ENCODE measurements at regions not wholly inside any gene's neighbourhood (a gene's known extent, or its start where the extent isn't known, plus 50 kb on each side); places are given as distances from the start of the nearest gene placed in this dataset.

- Histone ChIP-seq H3K4me3 (ENCODE audit: control insufficient read depth in 1 of 2, extremely low read depth in 1 of 2, low read length in 1 of 2) (no peak overlapping the region), H3K36me3 (ENCODE audit: control insufficient read depth in 2 of 2, extremely low read depth in 1 of 2, insufficient read depth in 1 of 2, low read length in 1 of 2) (no peaks in the 10 kb centered on the region), H3K27ac (ENCODE audit: low read length) (no peak overlapping the region), H3K4me1 (ENCODE audit: control insufficient read depth in 1 of 2, extremely low read depth in 1 of 2, insufficient read depth in 2 of 2, low read length in 2 of 2) (no peaks in the 10 kb centered on the region), H3K27me3 (replicated peaks in 1 of 2; ENCODE audit: control insufficient read depth in 2 of 2, extremely low read depth in 1 of 2, insufficient read depth in 2 of 2, low read length in 1 of 2) (peaks cover 0 to 3% of the 10 kb centered on the region in 2 experiments), H3K9me3 (no peaks in the 10 kb centered on the region)
- H3K4me1 Mint-ChIP-seq = peaks cover 0 to 4% (median 2%) of the 10 kb centered on the region in 3 donors
- no peak overlapping the region for H3K27ac Mint-ChIP-seq
- H3K36me3 Mint-ChIP-seq = no peaks in the 10 kb centered on the region
- ChIA-PET CTCF (interaction anchor here in 1 of 2 donors (1.3 kb wide), 1 partner anchor 10 kb away, joined by 3 read pairs; no protein-coding TSS in a partner anchor), POLR2A (no interaction called here)
- no peak for DNase-seq
- peaks cover 0 to 12% of the 10 kb centered on the region in 2 donors for H3K27me3 Mint-ChIP-seq
- ATAC-seq (replicated peaks in 1 of 4) = no peak
- no peaks in the 10 kb centered on the region for H3K9me3 Mint-ChIP-seq
- H3K4me3 Mint-ChIP-seq = no peak overlapping the region
- WGBS (ENCODE audit: insufficient coverage) = no CpG with 5 or more reads among the region's 4 CpGs
Measured at GRCh38 chr10:9219860-9220259, 1165.4 kb downstream of the GATA3 start.

DNA sequence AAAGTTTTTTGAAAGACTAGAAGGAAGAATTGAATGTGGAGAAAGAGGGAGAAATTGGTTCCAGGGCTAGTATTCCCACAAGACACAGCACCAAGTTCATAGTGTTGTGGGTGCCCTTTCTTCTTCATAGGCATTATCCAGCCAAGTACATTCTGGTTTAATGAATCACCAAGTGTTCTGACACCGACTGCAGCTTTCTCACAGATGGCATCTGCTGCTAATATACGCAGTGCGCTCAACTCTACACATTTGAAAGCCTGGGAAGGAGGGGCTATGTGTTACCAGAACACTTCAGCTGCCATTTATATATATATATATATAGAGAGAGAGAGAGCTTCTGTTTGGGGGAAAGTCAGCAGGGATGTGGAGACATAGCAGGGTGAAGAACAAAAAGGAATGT is 1168.4 kb downstream of the GATA3 start:
- H3K4me3 Mint-ChIP-seq = no peak overlapping the region
- no peak for DNase-seq
- WGBS (ENCODE audit: insufficient coverage) = no CpG with 5 or more reads among the region's 3 CpGs
- no peaks in the 10 kb centered on the region for H3K9me3 Mint-ChIP-seq
- peaks cover 0 to 4% (median 2%) of the 10 kb centered on the region in 3 donors for H3K4me1 Mint-ChIP-seq
- peaks cover under 1 to 5% of the 10 kb centered on the region in 2 donors for H3K27me3 Mint-ChIP-seq
- POLR2A ChIA-PET = no interaction called here
- CTCF ChIA-PET = no interaction called here
- no peak overlapping the region for H3K27ac Mint-ChIP-seq
- H3K9me3 ChIP-seq = no peaks in the 10 kb centered on the region
- no peaks in the 10 kb centered on the region for H3K36me3 Mint-ChIP-seq
- H3K4me3 ChIP-seq (ENCODE audit: control insufficient read depth in 1 of 2, extremely low read depth in 1 of 2, low read length in 1 of 2) = no peak overlapping the region
- no peak overlapping the region for H3K27ac ChIP-seq (ENCODE audit: low read length)
- no peaks in the 10 kb centered on the region for H3K27me3 ChIP-seq (replicated peaks in 1 of 2; ENCODE audit: control insufficient read depth in 2 of 2, extremely low read depth in 1 of 2, insufficient read depth in 2 of 2, low read length in 1 of 2)
- H3K4me1 ChIP-seq (ENCODE audit: control insufficient read depth in 1 of 2, extremely low read depth in 1 of 2, insufficient read depth in 2 of 2, low read length in 2 of 2) = no peaks in the 10 kb centered on the region
- no peaks in the 10 kb centered on the region for H3K36me3 ChIP-seq (ENCODE audit: control insufficient read depth in 2 of 2, extremely low read depth in 1 of 2, insufficient read depth in 1 of 2, low read length in 1 of 2)
- no peak for ATAC-seq (replicated peaks in 1 of 4)

- Histone ChIP-seq H3K36me3 (ENCODE audit: control insufficient read depth in 2 of 2, extremely low read depth in 1 of 2, insufficient read depth in 1 of 2, low read length in 1 of 2) (no peaks in the 10 kb centered on the region), H3K4me3 (ENCODE audit: control insufficient read depth in 1 of 2, extremely low read depth in 1 of 2, low read length in 1 of 2) (no peak overlapping the region), H3K27me3 (replicated peaks in 1 of 2; ENCODE audit: control insufficient read depth in 2 of 2, extremely low read depth in 1 of 2, insufficient read depth in 2 of 2, low read length in 1 of 2) (no peaks in the 10 kb centered on the region), H3K27ac (ENCODE audit: low read length) (no peak overlapping the region), H3K9me3 (no peaks in the 10 kb centered on the region), H3K4me1 (ENCODE audit: control insufficient read depth in 1 of 2, extremely low read depth in 1 of 2, insufficient read depth in 2 of 2, low read length in 2 of 2) (peaks cover 0 to 2% of the 10 kb centered on the region in 2 experiments)
- no peaks in the 10 kb centered on the region for H3K9me3 Mint-ChIP-seq
- WGBS (ENCODE audit: insufficient coverage) = 70% methylated on average over 6 of the region's 7 CpGs
- ATAC-seq (replicated peaks in 1 of 4) = no peak
- H3K36me3 Mint-ChIP-seq = no peaks in the 10 kb centered on the region
- no peak for DNase-seq
- no peak overlapping the region for H3K27ac Mint-ChIP-seq
- peaks cover 37 to 41% of the 10 kb centered on the region in 2 donors for H3K27me3 Mint-ChIP-seq
- H3K4me1 Mint-ChIP-seq = peaks cover 9 to 14% (median 14%) of the 10 kb centered on the region in 3 donors
- CTCF ChIA-PET = no interaction called here
- POLR2A ChIA-PET = no interaction called here
- H3K4me3 Mint-ChIP-seq = no peak overlapping the region
Measured at GRCh38 chr10:9227679-9228365, 1173.3 kb downstream of the GATA3 start.

GRCh38 chr10:9228771-9229170 is 1174.3 kb downstream of the GATA3 start:
- Histone ChIP-seq H3K27me3 (replicated peaks in 1 of 2; ENCODE audit: control insufficient read depth in 2 of 2, extremely low read depth in 1 of 2, insufficient read depth in 2 of 2, low read length in 1 of 2) (no peaks in the 10 kb centered on the region), H3K4me1 (ENCODE audit: control insufficient read depth in 1 of 2, extremely low read depth in 1 of 2, insufficient read depth in 2 of 2, low read length in 2 of 2) (peaks cover 0 to 2% of the 10 kb centered on the region in 2 experiments), H3K27ac (ENCODE audit: low read length) (no peak overlapping the region), H3K9me3 (no peaks in the 10 kb centered on the region), H3K36me3 (ENCODE audit: control insufficient read depth in 2 of 2, extremely low read depth in 1 of 2, insufficient read depth in 1 of 2, low read length in 1 of 2) (no peaks in the 10 kb centered on the region), H3K4me3 (ENCODE audit: control insufficient read depth in 1 of 2, extremely low read depth in 1 of 2, low read length in 1 of 2) (no peak overlapping the region)
- Mint-ChIP-seq H3K9me3 (no peaks in the 10 kb centered on the region), H3K4me3 (no peak overlapping the region), H3K27me3 (peaks cover 37 to 42% of the 10 kb centered on the region in 2 donors), H3K36me3 (no peaks in the 10 kb centered on the region), H3K27ac (no peak overlapping the region), H3K4me1 (peaks cover 9 to 14% (median 14%) of the 10 kb centered on the region in 3 donors)
- ChIA-PET CTCF (no interaction called here), POLR2A (no interaction called here)
- no peak for DNase-seq
- no CpG with 5 or more reads among the region's 1 CpG for WGBS (ENCODE audit: insufficient coverage)
- ATAC-seq (replicated peaks in 1 of 4) = no peak

DNA sequence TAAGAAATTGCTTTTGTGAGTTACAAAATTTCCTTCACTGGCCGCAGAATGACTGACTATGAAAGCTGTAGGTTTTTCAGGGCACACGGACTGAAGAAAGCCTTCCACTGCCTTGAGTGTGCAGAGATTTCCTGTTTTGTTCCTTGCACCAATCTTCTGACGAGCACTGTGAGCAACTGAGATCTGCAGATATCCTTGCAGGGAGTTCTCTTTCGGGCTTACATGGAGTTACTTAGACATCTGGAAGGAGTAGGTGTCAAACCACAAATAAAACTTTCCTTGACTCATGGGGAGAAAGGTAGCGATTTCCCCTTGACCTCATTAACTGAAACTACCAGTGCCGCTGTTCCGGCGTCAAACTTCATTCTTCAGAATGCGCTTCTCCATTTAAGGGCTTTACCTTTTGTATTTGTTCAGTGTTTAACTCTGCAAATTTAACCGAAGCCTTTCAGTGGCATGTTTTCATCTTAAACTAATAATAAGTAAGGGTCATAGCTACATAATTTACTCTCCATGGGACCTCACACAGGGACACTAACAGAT is 1175.3 kb downstream of the GATA3 start:
- DNase-seq (no peak), ATAC-seq (replicated peaks in 1 of 4) (peak in 1 of 4 experiments; percentile 38)
- ChIA-PET POLR2A (interaction anchor here (0.5 to 0.6 kb wide), 3 partner anchors 14 to 547 kb away, joined by 3 to 6 read pairs (median 5); no protein-coding TSS in a partner anchor), CTCF (no interaction called here)
- no peaks in the 10 kb centered on the region for H3K9me3 ChIP-seq
- H3K36me3 ChIP-seq (ENCODE audit: control insufficient read depth in 2 of 2, extremely low read depth in 1 of 2, insufficient read depth in 1 of 2, low read length in 1 of 2) = no peaks in the 10 kb centered on the region
- Mint-ChIP-seq H3K9me3 (no peaks in the 10 kb centered on the region), H3K36me3 (no peaks in the 10 kb centered on the region), H3K27ac (no peak overlapping the region), H3K27me3 (peaks cover 37 to 42% of the 10 kb centered on the region in 2 donors), H3K4me1 (peaks cover 9 to 14% (median 14%) of the 10 kb centered on the region in 3 donors), H3K4me3 (peak overlapping the region; percentile 18 to 61 (median 34))
- H3K27me3 ChIP-seq (replicated peaks in 1 of 2; ENCODE audit: control insufficient read depth in 2 of 2, extremely low read depth in 1 of 2, insufficient read depth in 2 of 2, low read length in 1 of 2) = no peaks in the 10 kb centered on the region
- WGBS (ENCODE audit: insufficient coverage) = 58% methylated on average over 5 of the region's 10 CpGs
- H3K4me3 ChIP-seq (ENCODE audit: control insufficient read depth in 1 of 2, extremely low read depth in 1 of 2, low read length in 1 of 2) = no peak overlapping the region
- H3K4me1 ChIP-seq (ENCODE audit: control insufficient read depth in 1 of 2, extremely low read depth in 1 of 2, insufficient read depth in 2 of 2, low read length in 2 of 2) = peaks cover 0 to 2% of the 10 kb centered on the region in 2 experiments
- H3K27ac ChIP-seq (ENCODE audit: low read length) = no peak overlapping the region

DNA sequence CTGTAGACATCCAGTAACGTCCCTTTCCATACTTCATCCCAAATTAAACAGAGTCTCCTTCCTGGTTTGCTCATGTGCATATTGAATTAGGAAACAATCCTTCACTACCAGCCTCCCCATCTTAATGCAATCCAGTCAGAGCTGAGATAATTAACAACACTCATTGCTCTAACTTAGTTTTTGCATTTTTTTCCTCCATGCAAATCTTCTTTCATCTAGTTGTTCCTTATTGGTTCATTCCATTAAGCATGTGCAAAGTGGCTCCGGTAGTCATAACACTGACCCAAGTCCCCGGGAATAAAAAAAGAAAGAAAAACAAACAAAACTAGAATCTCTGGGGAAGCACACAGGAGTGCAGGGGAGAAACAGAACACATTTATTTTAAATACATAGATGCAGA is 1176.1 kb downstream of the GATA3 start:
- H3K27ac Mint-ChIP-seq = no peak overlapping the region
- ChIA-PET POLR2A (interaction anchor here in 1 of 2 donors (0.6 kb wide), 1 partner anchor 548 kb away, joined by 6 read pairs; no protein-coding TSS in a partner anchor), CTCF (no interaction called here)
- H3K9me3 Mint-ChIP-seq = no peaks in the 10 kb centered on the region
- peaks cover 41 to 42% of the 10 kb centered on the region in 2 donors for H3K27me3 Mint-ChIP-seq
- H3K4me3 ChIP-seq (ENCODE audit: control insufficient read depth in 1 of 2, extremely low read depth in 1 of 2, low read length in 1 of 2) = no peak overlapping the region
- no peaks in the 10 kb centered on the region for H3K27me3 ChIP-seq (replicated peaks in 1 of 2; ENCODE audit: control insufficient read depth in 2 of 2, extremely low read depth in 1 of 2, insufficient read depth in 2 of 2, low read length in 1 of 2)
- H3K4me3 Mint-ChIP-seq = no peak overlapping the region
- H3K27ac ChIP-seq (ENCODE audit: low read length) = no peak overlapping the region
- H3K4me1 Mint-ChIP-seq = peaks cover 9 to 14% (median 14%) of the 10 kb centered on the region in 3 donors
- no peak for ATAC-seq (replicated peaks in 1 of 4)
- H3K4me1 ChIP-seq (ENCODE audit: control insufficient read depth in 1 of 2, extremely low read depth in 1 of 2, insufficient read depth in 2 of 2, low read length in 2 of 2) = peaks cover 0 to 2% of the 10 kb centered on the region in 2 experiments
- no peak for DNase-seq
- WGBS (ENCODE audit: insufficient coverage) = 60% methylated on average over 1 of the region's 3 CpGs
- H3K36me3 ChIP-seq (ENCODE audit: control insufficient read depth in 2 of 2, extremely low read depth in 1 of 2, insufficient read depth in 1 of 2, low read length in 1 of 2) = no peaks in the 10 kb centered on the region
- no peaks in the 10 kb centered on the region for H3K9me3 ChIP-seq
- no peaks in the 10 kb centered on the region for H3K36me3 Mint-ChIP-seq
